PC-9 (cell line): ENCODE measurements at regions not wholly inside any gene's neighbourhood (a gene's known extent, or its start where the extent isn't known, plus 50 kb on each side); places are given as distances from the start of the nearest gene placed in this dataset.

Experiments used
- BruUV-seq: library from RNA; stranded (reverse); fragments of 400-500 nt; replicated peaks from 2 replicates; lab custom pipeline; 2021; lab: Mats Ljungman, UMichigan
- CTCF ChIA-PET: fragments of 300-600 bp; sonication (Branson Sonifier 250); formaldehyde crosslinking; loops from one replicate; lab custom pipeline; 2022; ENCODE audit warnings: antibody characterized with exemption; lab: Charles Lee
- POLR2A ChIA-PET: fragments of 300-600 bp; sonication (Branson Sonifier 250); formaldehyde crosslinking; loops from one replicate; lab custom pipeline; 2022; ENCODE audit warnings: antibody characterized with exemption; ENCODE audit not compliant: unreplicated experiment; lab: Charles Lee
- DNase-seq, 2 experiments: peaks; one replicate each; pipeline versions ENCODE4 v3.0.0 to v3.0.0-alpha.2; 2015 to 2022; ENCODE audit warnings: mixed read lengths in 1 of 2
- H2AFZ ChIP-seq: fragments of 200-600 bp; sonication (generic); 2 replicates; pipeline ENCODE4 v1.8.1; 2017; ENCODE audit warnings: antibody characterized with exemption
- H3F3A ChIP-seq: fragments of 200-600 bp; sonication (generic); 2 replicates; pipeline ENCODE4 v1.8.1; 2017; ENCODE audit warnings: antibody characterized with exemption, mild to moderate bottlenecking, low read depth; ENCODE audit not compliant: insufficient read depth
- H3K27ac ChIP-seq: fragments of 200-600 bp; sonication (generic); 2 replicates; pipeline ENCODE4 v1.6.1; 2016; ENCODE audit warnings: mixed run types
- H3K27me3 ChIP-seq: fragments of 200-600 bp; sonication (generic); 2 replicates; pipeline ENCODE4 v1.6.1; 2016; ENCODE audit warnings: low read depth, mixed run types; ENCODE audit not compliant: insufficient read depth
- H3K36me3 ChIP-seq: fragments of 200-600 bp; sonication (generic); 2 replicates; pipeline ENCODE4 v1.6.1; 2016; ENCODE audit warnings: low read depth, mixed run types
- H3K4me1 ChIP-seq: fragments of 200-600 bp; sonication (generic); replicated peaks from 2 replicates; pipeline ENCODE4 v1.6.1; 2016; ENCODE audit warnings: mixed run types; ENCODE audit not compliant: insufficient read depth
- H3K4me2 ChIP-seq: fragments of 200-600 bp; sonication (generic); 2 replicates; pipeline ENCODE4 v1.6.1; 2017; ENCODE audit warnings: mixed run types
- H3K4me3 ChIP-seq: fragments of 200-600 bp; sonication (generic); 2 replicates; pipeline ENCODE4 v1.6.1; 2016; ENCODE audit warnings: mixed run types
- H3K79me2 ChIP-seq: fragments of 200-600 bp; sonication (generic); 2 replicates; pipeline ENCODE4 v1.6.1; 2017; ENCODE audit warnings: low read depth, mixed run types
- H3K9me2 ChIP-seq: fragments of 200-600 bp; sonication (generic); 2 replicates; pipeline ENCODE4 v1.8.1; 2017; ENCODE audit warnings: mild to moderate bottlenecking; ENCODE audit not compliant: insufficient read depth
- H3K9me3 ChIP-seq: fragments of 200-600 bp; sonication (generic); 2 replicates; pipeline ENCODE4 v1.8.1; 2016; ENCODE audit warnings: low read depth; ENCODE audit not compliant: insufficient read depth
- H4K20me1 ChIP-seq: fragments of 200-600 bp; sonication (generic); 2 replicates; pipeline ENCODE4 v1.8.1; 2017; ENCODE audit not compliant: insufficient read depth
- EZH2 ChIP-seq: fragments of 200-600 bp; sonication (generic); IDR thresholded peaks from 2 replicates; pipeline ENCODE4 v1.8.0; 2017; ENCODE audit warnings: antibody characterized with exemption, low read depth
- intact Hi-C: fragments of 100-400 bp; cut with micrococcal nuclease; formaldehyde crosslinking; loops from one replicate; pipeline ENCODE4 v1.10.0; 2022; ENCODE audit not compliant: unreplicated experiment
- TF ChIP-seq, protein P1 (sequence below): fragments of 200-600 bp; sonication (generic); conservative IDR thresholded peaks from 2 replicates; pipeline ENCODE4 v1.6.1; 2017; ENCODE audit warnings: mixed run types, antibody characterized with exemption, mild to moderate bottlenecking, moderate library complexity

GRCh38 chr4:178387756-178388155 is 945.5 kb upstream of the AGA start:
- Histone ChIP-seq H3K4me1 (no peaks in the 10 kb centered on the region), H3K9me2 (no peaks in the 10 kb centered on the region), H3K4me3 (no peak overlapping the region), H3K27ac (no peak overlapping the region), H3K27me3 (no peaks in the 10 kb centered on the region), H3K4me2 (no peak overlapping the region), H3K9me3 (no peaks in the 10 kb centered on the region), H4K20me1 (no peaks in the 10 kb centered on the region), H3K36me3 (no peaks in the 10 kb centered on the region), H3K79me2 (no peaks in the 10 kb centered on the region), H3F3A (no peaks in the 10 kb centered on the region), H2AFZ (no peak overlapping the region)
- DNase-seq: no peak
- POLR2A ChIA-PET: no interaction called here
- no peak for TF ChIP-seq EZH2
- TF ChIP-seq, protein P1, sequence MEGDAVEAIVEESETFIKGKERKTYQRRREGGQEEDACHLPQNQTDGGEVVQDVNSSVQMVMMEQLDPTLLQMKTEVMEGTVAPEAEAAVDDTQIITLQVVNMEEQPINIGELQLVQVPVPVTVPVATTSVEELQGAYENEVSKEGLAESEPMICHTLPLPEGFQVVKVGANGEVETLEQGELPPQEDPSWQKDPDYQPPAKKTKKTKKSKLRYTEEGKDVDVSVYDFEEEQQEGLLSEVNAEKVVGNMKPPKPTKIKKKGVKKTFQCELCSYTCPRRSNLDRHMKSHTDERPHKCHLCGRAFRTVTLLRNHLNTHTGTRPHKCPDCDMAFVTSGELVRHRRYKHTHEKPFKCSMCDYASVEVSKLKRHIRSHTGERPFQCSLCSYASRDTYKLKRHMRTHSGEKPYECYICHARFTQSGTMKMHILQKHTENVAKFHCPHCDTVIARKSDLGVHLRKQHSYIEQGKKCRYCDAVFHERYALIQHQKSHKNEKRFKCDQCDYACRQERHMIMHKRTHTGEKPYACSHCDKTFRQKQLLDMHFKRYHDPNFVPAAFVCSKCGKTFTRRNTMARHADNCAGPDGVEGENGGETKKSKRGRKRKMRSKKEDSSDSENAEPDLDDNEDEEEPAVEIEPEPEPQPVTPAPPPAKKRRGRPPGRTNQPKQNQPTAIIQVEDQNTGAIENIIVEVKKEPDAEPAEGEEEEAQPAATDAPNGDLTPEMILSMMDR: no peak
- intact Hi-C loops: no loop called here
- no TSS peak for BruUV-seq
- CTCF ChIA-PET: no interaction called here

GRCh38 chr4:178395798-178396197 is 953.6 kb upstream of the AGA start:
- no peaks in the 10 kb centered on the region for H4K20me1 ChIP-seq
- no TSS peak for BruUV-seq
- H3F3A ChIP-seq: no peaks in the 10 kb centered on the region
- H3K27ac ChIP-seq: no peak overlapping the region
- H3K4me2 ChIP-seq: no peak overlapping the region
- H3K4me1 ChIP-seq: no peaks in the 10 kb centered on the region
- TF ChIP-seq, protein P1: no peak
- TF ChIP-seq EZH2: no peak
- no peaks in the 10 kb centered on the region for H3K9me3 ChIP-seq
- ChIA-PET POLR2A (no interaction called here), CTCF (no interaction called here)
- no peaks in the 10 kb centered on the region for H3K36me3 ChIP-seq
- no peaks in the 10 kb centered on the region for H3K27me3 ChIP-seq
- no peak overlapping the region for H3K4me3 ChIP-seq
- DNase-seq: no peak
- no peaks in the 10 kb centered on the region for H3K79me2 ChIP-seq
- no peak overlapping the region for H2AFZ ChIP-seq
- intact Hi-C loops: no loop called here
- H3K9me2 ChIP-seq: no peaks in the 10 kb centered on the region

- no peak for DNase-seq
- CTCF ChIA-PET: no interaction called here
Observed at GRCh38 chr4:178412455-178412854, 970.2 kb upstream of the AGA start.

More at GRCh38 chr4:178412455-178412854, 970.2 kb upstream of the AGA start:
- no peak overlapping the region for H3K27ac ChIP-seq
- TF ChIP-seq EZH2: no peak
- TF ChIP-seq, protein P1: no peak
- intact Hi-C loops: no loop called here
- no peaks in the 10 kb centered on the region for H3K27me3 ChIP-seq
- H4K20me1 ChIP-seq: no peaks in the 10 kb centered on the region
- H3K79me2 ChIP-seq: no peaks in the 10 kb centered on the region
- no peak overlapping the region for H3K4me2 ChIP-seq
- no peaks in the 10 kb centered on the region for H3K36me3 ChIP-seq
- no peaks in the 10 kb centered on the region for H3K9me2 ChIP-seq
- H3K9me3 ChIP-seq: no peaks in the 10 kb centered on the region
- POLR2A ChIA-PET: no interaction called here
- no TSS peak for BruUV-seq
- no peak overlapping the region for H2AFZ ChIP-seq
- no peak overlapping the region for H3K4me3 ChIP-seq
- no peaks in the 10 kb centered on the region for H3K4me1 ChIP-seq
- H3F3A ChIP-seq: no peaks in the 10 kb centered on the region
